GM06990 (cell line): ENCODE measurements at regions not wholly inside any gene's neighbourhood (a gene's known extent, or its start where the extent isn't known, plus 50 kb on each side); places are given as distances from the start of the nearest gene placed in this dataset.
"Not testable (repeated sequence)": the region's sequence is repeated elsewhere in the genome, so short reads cannot be mapped to it uniquely, and the experiment has no call there.

Experiments used
- DNase-seq: peaks from one replicate; pipeline ENCODE4 v3.0.0-alpha.2; 2011; ENCODE audit not compliant: insufficient read length; ENCODE audit errors: extremely low read depth
- H3K27me3 ChIP-seq: replicated peaks from 2 replicates; pipeline ENCODE4 v1.6.0; 2011; ENCODE audit warnings: low read length; ENCODE audit not compliant: control insufficient read depth, insufficient read depth
- H3K36me3 ChIP-seq: 2 replicates; pipeline ENCODE4 v1.5.1; 2011; ENCODE audit warnings: low read length; ENCODE audit not compliant: control insufficient read depth, insufficient read depth
- H3K4me3 ChIP-seq: replicated peaks from 2 replicates; pipeline ENCODE4 v1.5.1; 2011; ENCODE audit warnings: low read depth, mild to moderate bottlenecking, control low read depth, low read length
- TF ChIP-seq, protein P1 (sequence below): IDR thresholded peaks from 2 replicates; pipeline ENCODE4 v1.5.1; 2011; ENCODE audit warnings: low read length, control low read depth, mild to moderate bottlenecking, inconsistent platforms; ENCODE audit not compliant: insufficient read depth, poor library complexity, severe bottlenecking

DNA sequence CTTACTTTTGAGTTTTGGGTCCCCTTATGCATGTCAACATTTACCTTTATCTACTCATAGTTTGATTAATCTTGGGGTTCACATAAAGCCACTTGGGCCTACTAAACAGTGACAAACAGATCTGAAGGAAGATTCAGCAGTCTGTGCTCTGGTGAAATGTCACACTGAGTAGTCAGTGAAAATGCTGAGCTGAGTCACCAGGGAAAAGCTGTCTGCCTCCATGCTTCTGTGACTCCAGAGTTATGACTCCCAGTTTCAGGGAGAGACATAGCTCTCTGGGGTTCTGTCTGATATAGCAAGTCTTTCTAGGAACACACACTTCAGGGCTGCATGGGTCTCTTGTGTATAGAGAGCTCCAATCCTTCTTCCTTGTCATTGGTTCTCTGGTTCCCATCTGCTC, 406.3 kb upstream of the FAR2 start:
- Histone ChIP-seq H3K36me3 (no peaks in the 10 kb centered on the region), H3K27me3 (no peaks in the 10 kb centered on the region), H3K4me3 (no peak overlapping the region)
- no peak for DNase-seq
- TF ChIP-seq, protein P1, sequence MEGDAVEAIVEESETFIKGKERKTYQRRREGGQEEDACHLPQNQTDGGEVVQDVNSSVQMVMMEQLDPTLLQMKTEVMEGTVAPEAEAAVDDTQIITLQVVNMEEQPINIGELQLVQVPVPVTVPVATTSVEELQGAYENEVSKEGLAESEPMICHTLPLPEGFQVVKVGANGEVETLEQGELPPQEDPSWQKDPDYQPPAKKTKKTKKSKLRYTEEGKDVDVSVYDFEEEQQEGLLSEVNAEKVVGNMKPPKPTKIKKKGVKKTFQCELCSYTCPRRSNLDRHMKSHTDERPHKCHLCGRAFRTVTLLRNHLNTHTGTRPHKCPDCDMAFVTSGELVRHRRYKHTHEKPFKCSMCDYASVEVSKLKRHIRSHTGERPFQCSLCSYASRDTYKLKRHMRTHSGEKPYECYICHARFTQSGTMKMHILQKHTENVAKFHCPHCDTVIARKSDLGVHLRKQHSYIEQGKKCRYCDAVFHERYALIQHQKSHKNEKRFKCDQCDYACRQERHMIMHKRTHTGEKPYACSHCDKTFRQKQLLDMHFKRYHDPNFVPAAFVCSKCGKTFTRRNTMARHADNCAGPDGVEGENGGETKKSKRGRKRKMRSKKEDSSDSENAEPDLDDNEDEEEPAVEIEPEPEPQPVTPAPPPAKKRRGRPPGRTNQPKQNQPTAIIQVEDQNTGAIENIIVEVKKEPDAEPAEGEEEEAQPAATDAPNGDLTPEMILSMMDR = no peak

DNA sequence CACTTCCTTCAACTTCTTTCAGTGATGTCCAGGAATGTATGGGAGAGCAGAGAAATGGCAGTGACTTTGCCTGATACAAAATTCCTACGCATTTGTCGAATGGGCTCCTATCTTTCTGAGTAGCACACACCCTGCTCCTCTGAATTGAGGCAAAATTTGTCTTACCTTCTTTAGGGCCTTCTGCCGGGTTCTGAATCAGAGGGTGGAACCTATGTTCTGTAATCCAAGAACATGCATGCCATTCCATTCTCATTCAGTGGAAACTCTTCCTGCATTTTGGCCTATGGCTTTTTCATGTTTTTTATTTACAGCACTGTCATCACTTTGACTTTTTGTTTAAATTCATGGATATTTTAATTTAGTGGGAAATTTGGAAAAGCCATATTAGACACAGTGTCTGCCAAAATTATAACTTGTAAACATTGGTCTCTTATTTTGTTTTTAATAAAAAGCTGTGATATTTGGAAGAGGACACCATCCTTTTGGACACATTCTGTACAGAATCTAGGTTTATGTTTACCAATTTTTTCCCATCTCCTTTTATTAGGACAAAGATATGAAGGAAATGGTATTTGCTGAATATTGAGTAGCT, 402.2 kb upstream of the FAR2 start:
- Histone ChIP-seq H3K4me3 (no peak overlapping the region), H3K36me3 (no peaks in the 10 kb centered on the region), H3K27me3 (no peaks in the 10 kb centered on the region)
- no peak for DNase-seq
- TF ChIP-seq, protein P1 = no peak

DNA sequence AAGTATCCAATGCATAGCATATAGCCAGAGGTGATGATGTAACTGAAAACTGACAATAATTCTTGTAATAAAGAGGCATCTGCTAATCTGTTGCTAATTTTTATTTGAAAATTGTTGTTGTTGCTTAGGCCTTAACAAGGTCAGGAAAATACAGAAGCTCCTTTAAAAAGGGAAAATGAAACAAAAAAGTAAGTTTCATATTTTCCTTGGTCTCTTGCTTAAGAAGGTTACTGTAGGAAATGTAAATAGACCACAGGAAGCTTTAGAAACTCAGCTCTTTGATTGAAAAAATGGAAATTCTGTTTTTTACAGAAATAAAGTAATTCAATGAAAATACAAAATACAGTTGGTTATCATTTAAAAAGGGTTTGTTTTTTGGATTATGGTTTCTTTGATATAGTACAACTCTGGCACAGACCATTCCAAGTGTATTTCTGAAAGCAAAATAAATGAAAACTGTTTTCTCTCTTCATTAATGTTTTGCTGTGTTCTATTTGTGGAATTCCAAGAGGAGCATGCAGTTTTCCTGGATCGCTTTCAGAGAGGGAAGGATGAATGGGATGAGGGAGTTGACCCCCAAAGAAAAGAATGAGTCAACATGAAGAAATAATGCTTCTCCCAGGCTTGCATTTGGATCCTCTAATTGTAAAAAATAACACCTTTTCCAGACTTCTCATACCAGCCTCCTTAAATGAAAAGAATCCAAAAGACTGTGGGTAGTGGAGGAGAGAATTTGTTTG, 398.0 kb upstream of the FAR2 start:
- no peak overlapping the region for H3K4me3 ChIP-seq
- TF ChIP-seq, protein P1 = no peak
- no peaks in the 10 kb centered on the region for H3K36me3 ChIP-seq
- no peak for DNase-seq
- H3K27me3 ChIP-seq = no peaks in the 10 kb centered on the region

DNA sequence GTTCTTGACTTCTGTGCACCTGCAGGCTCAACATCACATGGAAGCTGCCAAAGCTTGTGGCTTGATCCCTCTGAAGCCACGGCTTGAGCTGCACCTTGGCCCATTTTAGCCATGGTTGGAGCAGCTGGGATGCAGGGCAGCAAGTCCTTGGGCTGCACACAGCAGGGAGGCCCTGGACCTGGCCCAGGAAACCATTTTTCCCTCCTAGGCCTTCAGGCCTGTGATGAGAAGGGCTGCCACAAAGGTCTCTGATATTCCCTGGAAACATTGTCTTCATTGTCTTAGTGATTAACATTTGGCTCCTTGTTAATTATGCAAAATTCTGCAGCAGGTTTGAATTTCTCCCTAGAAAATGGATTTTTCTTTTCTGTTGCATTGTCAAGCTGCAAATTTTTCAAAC, 394.1 kb upstream of the FAR2 start:
- Histone ChIP-seq H3K27me3 (no peaks in the 10 kb centered on the region), H3K36me3 (no peaks in the 10 kb centered on the region), H3K4me3 (no peak overlapping the region)
- DNase-seq = no peak
- TF ChIP-seq, protein P1 = no peak

DNA sequence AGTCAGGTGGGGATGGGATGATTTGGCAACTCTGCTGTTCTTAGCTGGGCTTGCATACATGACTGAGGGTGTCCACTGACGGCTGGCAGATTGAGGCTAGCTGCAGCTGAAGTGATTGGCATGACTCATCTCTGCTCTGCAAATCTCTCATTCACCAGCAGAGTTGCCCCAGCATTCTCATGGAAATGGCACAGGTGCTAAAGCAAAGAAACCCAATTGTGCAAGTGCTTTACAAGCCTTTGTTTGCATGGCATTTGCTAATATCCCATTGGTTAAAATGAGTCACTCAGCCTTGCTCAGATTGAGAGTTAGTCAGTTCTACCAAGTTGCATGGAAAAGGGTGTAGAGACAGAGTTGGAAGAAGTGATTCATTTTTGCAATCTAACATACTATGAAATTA, 389.7 kb upstream of the FAR2 start:
- Histone ChIP-seq H3K27me3 (no peaks in the 10 kb centered on the region), H3K4me3 (no peak overlapping the region), H3K36me3 (no peaks in the 10 kb centered on the region)
- TF ChIP-seq, protein P1 = no peak
- no peak for DNase-seq

DNA sequence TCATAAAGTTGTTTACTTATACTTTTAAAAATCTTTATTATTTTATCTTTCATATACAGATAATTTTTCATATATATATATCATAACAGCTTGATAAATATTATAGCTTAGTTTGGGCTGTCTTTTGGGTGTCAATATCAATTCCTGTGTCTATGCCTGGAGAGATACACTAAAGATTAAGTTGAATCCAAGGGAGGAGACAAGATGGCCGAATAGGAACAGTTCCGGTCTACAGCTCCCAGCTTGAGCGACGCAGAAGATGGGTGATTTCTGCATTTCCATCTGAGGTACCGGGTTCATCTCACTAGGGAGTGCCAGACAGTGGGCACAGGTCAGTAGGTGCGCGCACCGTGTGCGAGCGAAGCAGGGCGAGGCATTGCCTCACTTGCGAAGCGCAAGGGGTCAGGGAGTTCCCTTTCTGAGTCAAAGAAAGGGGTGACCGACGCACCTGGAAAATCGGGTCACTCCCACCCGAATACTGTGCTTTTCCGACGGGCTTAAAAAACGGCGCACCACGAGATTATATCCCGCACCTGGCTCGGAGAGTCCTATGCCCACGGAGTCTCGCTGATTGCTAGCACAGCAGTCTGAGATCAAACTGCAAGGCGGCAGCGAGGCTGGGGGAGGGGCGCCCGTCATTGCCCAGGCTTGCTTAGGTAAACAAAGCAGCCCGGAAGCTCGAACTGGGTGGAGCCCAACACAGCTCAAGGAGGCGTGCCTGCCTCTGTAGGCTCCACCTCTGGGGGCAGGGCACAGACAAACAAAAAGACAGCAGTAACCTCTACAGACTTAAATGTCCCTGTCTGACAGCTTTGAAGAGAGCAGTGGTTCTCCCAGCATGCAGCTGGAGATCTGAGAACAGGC, 388.8 kb upstream of the FAR2 start:
- not testable (repeated sequence) for H3K4me3 ChIP-seq, H3K27me3 ChIP-seq, H3K36me3 ChIP-seq, DNase-seq

DNA sequence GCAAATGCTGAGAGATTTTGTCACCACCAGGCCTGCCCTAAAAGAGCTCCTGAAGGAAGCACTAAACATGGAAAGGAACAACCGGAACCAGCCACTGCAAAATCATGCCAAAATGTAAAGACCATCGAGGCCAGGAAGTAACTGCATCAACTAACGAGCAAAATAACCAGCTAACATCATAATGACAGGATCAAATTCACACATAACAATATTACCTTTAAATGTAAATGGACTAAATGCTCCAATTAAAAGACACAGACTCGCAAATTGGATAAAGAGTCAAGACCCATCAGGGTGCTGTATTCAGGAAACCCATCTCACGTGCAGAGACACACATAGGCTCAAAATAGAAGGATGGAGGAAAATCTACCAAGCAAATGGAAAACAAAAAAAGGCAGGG, 387.2 kb upstream of the FAR2 start:
- not testable (repeated sequence) for H3K27me3 ChIP-seq

More for the DNA sequence above, 387.2 kb upstream of the FAR2 start:
- not testable (repeated sequence) for H3K4me3 ChIP-seq, DNase-seq, H3K36me3 ChIP-seq
